ENCODE measurements at regions not wholly inside any gene's neighbourhood (a gene's known extent, or its start where the extent isn't known, plus 50 kb on each side); places are given as distances from the start of the nearest gene placed in this dataset.
A peak's percentile ranks its signal among the peaks of the same experiment; 100 is the strongest.

GRCh38 chr3:72597756-72598195 is 250.5 kb downstream of the SHQ1 start:
- Histone ChIP-seq H3K36me3 (ENCODE audit: insufficient read depth, low read depth, low read length) (no peaks in the 10 kb centered on the region), H3K9ac (ENCODE audit: low read depth, low read length) (no peak overlapping the region), H3K4me3 (ENCODE audit: low read length) (peak overlapping the region; percentile 3; the same call in 1 of the 2 replicates), H3K9me3 (ENCODE audit: insufficient read depth, low read depth, low read length) (no peaks in the 10 kb centered on the region), H3K4me1 (ENCODE audit: insufficient read depth, low read length) (peaks cover 7% of the 10 kb centered on the region), H3K27ac (ENCODE audit: low read length) (no peak overlapping the region), H3K27me3 (ENCODE audit: insufficient read depth, low read length) (peaks cover 30% of the 10 kb centered on the region)

GRCh38 chr3:72597043-72597442 is 251.2 kb downstream of the SHQ1 start:
- Histone ChIP-seq H3K27me3 (ENCODE audit: insufficient read depth, low read length) (peaks cover 34% of the 10 kb centered on the region), H3K4me1 (ENCODE audit: insufficient read depth, low read length) (peaks cover 10% of the 10 kb centered on the region), H3K9ac (ENCODE audit: low read depth, low read length) (no peak overlapping the region), H3K27ac (ENCODE audit: low read length) (no peak overlapping the region), H3K4me3 (ENCODE audit: low read length) (no peak overlapping the region), H3K36me3 (ENCODE audit: insufficient read depth, low read depth, low read length) (no peaks in the 10 kb centered on the region), H3K9me3 (ENCODE audit: insufficient read depth, low read depth, low read length) (no peaks in the 10 kb centered on the region)

- no peak overlapping the region for H3K9ac ChIP-seq (ENCODE audit: low read depth, low read length)
- H3K4me3 ChIP-seq (ENCODE audit: low read length): no peak overlapping the region
- H3K27ac ChIP-seq (ENCODE audit: low read length): no peak overlapping the region
- H3K9me3 ChIP-seq (ENCODE audit: insufficient read depth, low read depth, low read length): no peaks in the 10 kb centered on the region
- H3K27me3 ChIP-seq (ENCODE audit: insufficient read depth, low read length): peaks cover 35% of the 10 kb centered on the region
- H3K36me3 ChIP-seq (ENCODE audit: insufficient read depth, low read depth, low read length): no peaks in the 10 kb centered on the region
- H3K4me1 ChIP-seq (ENCODE audit: insufficient read depth, low read length): peaks cover 20% of the 10 kb centered on the region
Measured at GRCh38 chr3:72595927-72596610, 252.2 kb downstream of the SHQ1 start.

GRCh38 chr3:72595376-72595775 is 252.9 kb downstream of the SHQ1 start:
- peaks cover 26% of the 10 kb centered on the region for H3K4me1 ChIP-seq (ENCODE audit: insufficient read depth, low read length)
- H3K9me3 ChIP-seq (ENCODE audit: insufficient read depth, low read depth, low read length): no peaks in the 10 kb centered on the region
- H3K4me3 ChIP-seq (ENCODE audit: low read length): no peak overlapping the region
- H3K9ac ChIP-seq (ENCODE audit: low read depth, low read length): no peak overlapping the region
- H3K27ac ChIP-seq (ENCODE audit: low read length): no peak overlapping the region
- peaks cover 31% of the 10 kb centered on the region for H3K27me3 ChIP-seq (ENCODE audit: insufficient read depth, low read length)
- H3K36me3 ChIP-seq (ENCODE audit: insufficient read depth, low read depth, low read length): no peaks in the 10 kb centered on the region

- no peaks in the 10 kb centered on the region for H3K9me3 ChIP-seq (ENCODE audit: insufficient read depth, low read depth, low read length)
- no peak overlapping the region for H3K27ac ChIP-seq (ENCODE audit: low read length)
- no peaks in the 10 kb centered on the region for H3K36me3 ChIP-seq (ENCODE audit: insufficient read depth, low read depth, low read length)
- H3K4me3 ChIP-seq (ENCODE audit: low read length): no peak overlapping the region
- peaks cover 37% of the 10 kb centered on the region for H3K27me3 ChIP-seq (ENCODE audit: insufficient read depth, low read length)
- peaks cover 26% of the 10 kb centered on the region for H3K4me1 ChIP-seq (ENCODE audit: insufficient read depth, low read length)
- H3K9ac ChIP-seq (ENCODE audit: low read depth, low read length): no peak overlapping the region
Measured at GRCh38 chr3:72594615-72595215, 253.5 kb downstream of the SHQ1 start.

GRCh38 chr3:72593881-72594397 is 254.3 kb downstream of the SHQ1 start:
- peaks cover 41% of the 10 kb centered on the region for H3K27me3 ChIP-seq (ENCODE audit: insufficient read depth, low read length)
- no peak overlapping the region for H3K27ac ChIP-seq (ENCODE audit: low read length)
- no peaks in the 10 kb centered on the region for H3K9me3 ChIP-seq (ENCODE audit: insufficient read depth, low read depth, low read length)
- no peak overlapping the region for H3K9ac ChIP-seq (ENCODE audit: low read depth, low read length)
- H3K4me3 ChIP-seq (ENCODE audit: low read length): no peak overlapping the region
- peaks cover 26% of the 10 kb centered on the region for H3K4me1 ChIP-seq (ENCODE audit: insufficient read depth, low read length)
- no peaks in the 10 kb centered on the region for H3K36me3 ChIP-seq (ENCODE audit: insufficient read depth, low read depth, low read length)

GRCh38 chr3:72591522-72592421 is 256.5 kb downstream of the SHQ1 start:
- no peak overlapping the region for H3K27ac ChIP-seq (ENCODE audit: low read length)
- H3K36me3 ChIP-seq (ENCODE audit: insufficient read depth, low read depth, low read length): no peaks in the 10 kb centered on the region
- no peak overlapping the region for H3K9ac ChIP-seq (ENCODE audit: low read depth, low read length)
- H3K4me3 ChIP-seq (ENCODE audit: low read length): 0 out of 2 replicates have a peak overlapping the region, but pooled peaks have one; percentile 15
- H3K9me3 ChIP-seq (ENCODE audit: insufficient read depth, low read depth, low read length): no peaks in the 10 kb centered on the region
- peaks cover 19% of the 10 kb centered on the region for H3K4me1 ChIP-seq (ENCODE audit: insufficient read depth, low read length)
- peaks cover 48% of the 10 kb centered on the region for H3K27me3 ChIP-seq (ENCODE audit: insufficient read depth, low read length)

- Histone ChIP-seq H3K27ac (ENCODE audit: low read length) (no peak overlapping the region), H3K9me3 (ENCODE audit: insufficient read depth, low read depth, low read length) (no peaks in the 10 kb centered on the region), H3K9ac (ENCODE audit: low read depth, low read length) (no peak overlapping the region), H3K36me3 (ENCODE audit: insufficient read depth, low read depth, low read length) (no peaks in the 10 kb centered on the region), H3K4me1 (ENCODE audit: insufficient read depth, low read length) (peaks cover 19% of the 10 kb centered on the region), H3K4me3 (ENCODE audit: low read length) (0 out of 2 replicates have a peak overlapping the region, but pooled peaks have one; percentile 15), H3K27me3 (ENCODE audit: insufficient read depth, low read length) (peaks cover 42% of the 10 kb centered on the region)
Measured at GRCh38 chr3:72590732-72591221, 257.5 kb downstream of the SHQ1 start.

GRCh38 chr3:72587282-72587681 is 261.0 kb downstream of the SHQ1 start:
- H3K36me3 ChIP-seq (ENCODE audit: insufficient read depth, low read depth, low read length): no peaks in the 10 kb centered on the region
- no peak overlapping the region for H3K27ac ChIP-seq (ENCODE audit: low read length)
- peaks cover 32% of the 10 kb centered on the region for H3K27me3 ChIP-seq (ENCODE audit: insufficient read depth, low read length)
- no peak overlapping the region for H3K4me3 ChIP-seq (ENCODE audit: low read length)
- H3K4me1 ChIP-seq (ENCODE audit: insufficient read depth, low read length): peaks cover 24% of the 10 kb centered on the region
- no peaks in the 10 kb centered on the region for H3K9me3 ChIP-seq (ENCODE audit: insufficient read depth, low read depth, low read length)
- H3K9ac ChIP-seq (ENCODE audit: low read depth, low read length): no peak overlapping the region

GRCh38 chr3:72586694-72587093 is 261.6 kb downstream of the SHQ1 start:
- H3K27ac ChIP-seq (ENCODE audit: low read length): no peak overlapping the region
- peaks cover 27% of the 10 kb centered on the region for H3K27me3 ChIP-seq (ENCODE audit: insufficient read depth, low read length)
- no peak overlapping the region for H3K9ac ChIP-seq (ENCODE audit: low read depth, low read length)
- H3K36me3 ChIP-seq (ENCODE audit: insufficient read depth, low read depth, low read length): no peaks in the 10 kb centered on the region
- H3K9me3 ChIP-seq (ENCODE audit: insufficient read depth, low read depth, low read length): no peaks in the 10 kb centered on the region
- H3K4me3 ChIP-seq (ENCODE audit: low read length): no peak overlapping the region
- H3K4me1 ChIP-seq (ENCODE audit: insufficient read depth, low read length): peaks cover 21% of the 10 kb centered on the region

- no peaks in the 10 kb centered on the region for H3K36me3 ChIP-seq (ENCODE audit: insufficient read depth, low read depth, low read length)
- H3K9ac ChIP-seq (ENCODE audit: low read depth, low read length): no peak overlapping the region
- H3K4me3 ChIP-seq (ENCODE audit: low read length): no peak overlapping the region
- no peak overlapping the region for H3K27ac ChIP-seq (ENCODE audit: low read length)
- H3K9me3 ChIP-seq (ENCODE audit: insufficient read depth, low read depth, low read length): no peaks in the 10 kb centered on the region
- peaks cover 18% of the 10 kb centered on the region for H3K4me1 ChIP-seq (ENCODE audit: insufficient read depth, low read length)
- peaks cover 27% of the 10 kb centered on the region for H3K27me3 ChIP-seq (ENCODE audit: insufficient read depth, low read length)
Measured at GRCh38 chr3:72585966-72586365, 262.3 kb downstream of the SHQ1 start.
